ENCODE measurements at regions not wholly inside any gene's neighbourhood (a gene's known extent, or its start where the extent isn't known, plus 50 kb on each side); places are given as distances from the start of the nearest gene placed in this dataset.

DNA sequence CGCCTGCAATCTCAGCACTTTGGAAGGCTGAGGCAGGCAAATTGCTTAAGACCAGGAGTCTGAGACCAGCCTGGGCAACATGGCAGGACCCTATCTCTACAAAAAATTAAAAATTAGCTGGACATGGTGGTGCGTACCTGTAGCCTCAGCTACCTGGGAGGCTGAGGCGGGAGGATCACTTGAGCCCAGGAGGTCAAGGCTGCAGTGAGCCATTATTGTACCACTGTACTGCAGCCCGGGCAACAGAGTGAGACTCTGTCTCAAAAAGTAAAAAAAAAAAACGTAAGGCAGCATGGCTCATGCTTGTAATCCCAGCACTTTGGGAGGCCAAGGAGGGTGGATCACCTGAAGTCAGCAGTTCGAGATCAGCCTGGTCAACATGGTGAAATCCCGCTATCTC lies 263.6 kb downstream of the PARN start:
- TF ChIP-seq CTCF (tag by site-specific recombination; IDR thresholded peaks at IDR 0.05): no peak
- TF ChIP-seq SP2 (tag by site-specific recombination; IDR thresholded peaks at IDR 0.05): no peak
- no peak for TF ChIP-seq ZNF416 (tag by site-specific recombination; IDR thresholded peaks at IDR 0.05)
- no peak for TF ChIP-seq ZBTB21 (tag by site-specific recombination; IDR thresholded peaks at IDR 0.05)

Data from HEK293 (cell line).